ENCODE measurements at regions not wholly inside any gene's neighbourhood (a gene's known extent, or its start where the extent isn't known, plus 50 kb on each side); places are given as distances from the start of the nearest gene placed in this dataset.

DNA sequence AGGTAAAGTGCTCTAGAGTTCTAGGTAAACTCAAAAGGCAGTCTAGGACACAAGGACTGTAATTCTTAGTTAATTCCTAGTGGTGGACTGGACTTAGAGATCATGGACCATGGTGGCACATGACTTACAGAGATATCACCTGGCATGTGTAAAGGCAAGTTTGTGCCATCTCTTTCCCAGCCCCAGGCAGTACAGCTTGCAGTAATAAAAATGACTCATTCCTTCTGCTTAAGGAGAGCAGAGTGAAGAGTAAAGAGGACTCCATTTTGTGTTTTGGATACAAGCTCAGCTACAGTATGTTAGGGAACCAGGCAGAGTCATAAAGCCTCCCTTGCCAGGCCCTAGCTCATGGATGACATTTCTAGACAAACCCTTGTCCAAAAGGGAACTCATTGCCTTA, 629.9 kb downstream of the JRKL start:
- no peak for DNase-seq (ENCODE audit: low read depth)
- TF ChIP-seq, protein P1, sequence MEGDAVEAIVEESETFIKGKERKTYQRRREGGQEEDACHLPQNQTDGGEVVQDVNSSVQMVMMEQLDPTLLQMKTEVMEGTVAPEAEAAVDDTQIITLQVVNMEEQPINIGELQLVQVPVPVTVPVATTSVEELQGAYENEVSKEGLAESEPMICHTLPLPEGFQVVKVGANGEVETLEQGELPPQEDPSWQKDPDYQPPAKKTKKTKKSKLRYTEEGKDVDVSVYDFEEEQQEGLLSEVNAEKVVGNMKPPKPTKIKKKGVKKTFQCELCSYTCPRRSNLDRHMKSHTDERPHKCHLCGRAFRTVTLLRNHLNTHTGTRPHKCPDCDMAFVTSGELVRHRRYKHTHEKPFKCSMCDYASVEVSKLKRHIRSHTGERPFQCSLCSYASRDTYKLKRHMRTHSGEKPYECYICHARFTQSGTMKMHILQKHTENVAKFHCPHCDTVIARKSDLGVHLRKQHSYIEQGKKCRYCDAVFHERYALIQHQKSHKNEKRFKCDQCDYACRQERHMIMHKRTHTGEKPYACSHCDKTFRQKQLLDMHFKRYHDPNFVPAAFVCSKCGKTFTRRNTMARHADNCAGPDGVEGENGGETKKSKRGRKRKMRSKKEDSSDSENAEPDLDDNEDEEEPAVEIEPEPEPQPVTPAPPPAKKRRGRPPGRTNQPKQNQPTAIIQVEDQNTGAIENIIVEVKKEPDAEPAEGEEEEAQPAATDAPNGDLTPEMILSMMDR (IDR thresholded peaks at IDR 0.05; ENCODE audit: insufficient read depth, low read length, poor library complexity, severe bottlenecking) = no peak

DNA sequence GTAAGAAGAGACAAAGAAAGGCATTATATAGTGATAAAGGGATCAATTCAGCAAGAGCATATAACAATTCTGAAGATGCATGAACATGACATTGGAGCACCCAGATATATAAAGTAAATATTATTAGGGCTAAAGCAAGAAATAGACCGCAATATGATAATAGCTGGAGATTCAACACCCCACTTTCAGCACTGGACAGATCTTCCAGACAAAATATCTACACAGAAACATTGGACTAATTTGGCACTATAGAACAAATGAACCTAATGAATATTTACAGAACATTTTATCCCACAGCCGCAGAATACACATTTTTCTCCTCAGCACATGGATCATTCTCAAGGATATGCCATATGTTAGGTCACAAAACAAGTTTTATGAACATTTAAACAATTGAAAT, 633.1 kb downstream of the JRKL start:
- no peak for DNase-seq (ENCODE audit: low read depth)
- H3K4me3 ChIP-seq (ENCODE audit: low read depth, low read length) = no peak overlapping the region
- no peaks in the 10 kb centered on the region for H3K36me3 ChIP-seq (ENCODE audit: control insufficient read depth, insufficient read depth, low read length)
- no peaks in the 10 kb centered on the region for H3K27me3 ChIP-seq (ENCODE audit: control insufficient read depth, insufficient read depth, low read length)
- TF ChIP-seq, protein P1 (IDR thresholded peaks at IDR 0.05; ENCODE audit: insufficient read depth, low read length, poor library complexity, severe bottlenecking) = no peak

More for the DNA sequence above, 629.9 kb downstream of the JRKL start:
- no peak overlapping the region for H3K4me3 ChIP-seq (ENCODE audit: low read depth, low read length)
- H3K36me3 ChIP-seq (ENCODE audit: control insufficient read depth, insufficient read depth, low read length) = no peaks in the 10 kb centered on the region
- no peaks in the 10 kb centered on the region for H3K27me3 ChIP-seq (ENCODE audit: control insufficient read depth, insufficient read depth, low read length)

DNA sequence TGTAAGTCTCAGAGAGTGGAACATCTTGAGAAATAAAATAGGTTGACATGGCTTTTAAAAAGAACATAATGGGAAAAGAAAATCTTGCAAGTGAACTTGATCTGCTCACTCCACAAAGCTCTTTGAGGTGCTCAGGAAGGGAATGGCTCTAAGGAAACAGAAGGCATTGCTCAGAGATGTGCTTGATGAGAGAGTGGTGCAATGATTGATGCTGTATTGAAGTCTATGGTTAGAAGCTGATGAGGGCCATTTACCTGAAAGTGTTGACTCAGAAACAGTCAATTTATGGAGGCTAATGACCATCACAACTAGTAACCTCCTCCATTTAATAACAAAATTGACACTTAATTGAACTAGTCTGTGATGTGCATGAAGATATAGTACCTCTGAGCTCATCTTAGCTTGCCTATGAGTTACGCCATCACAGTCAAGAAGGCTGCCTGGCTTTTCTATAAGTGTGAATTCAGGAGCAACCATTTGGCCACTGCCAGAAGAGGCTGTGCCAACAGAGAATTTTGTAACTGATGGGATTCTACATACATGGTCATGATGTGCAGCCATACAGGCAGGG, 639.1 kb downstream of the JRKL start:
- TF ChIP-seq, protein P1 (IDR thresholded peaks at IDR 0.05; ENCODE audit: insufficient read depth, low read length, poor library complexity, severe bottlenecking) = no peak
- Histone ChIP-seq H3K36me3 (ENCODE audit: control insufficient read depth, insufficient read depth, low read length) (no peaks in the 10 kb centered on the region), H3K4me3 (ENCODE audit: low read depth, low read length) (no peak overlapping the region), H3K27me3 (ENCODE audit: control insufficient read depth, insufficient read depth, low read length) (no peaks in the 10 kb centered on the region)
- DNase-seq (ENCODE audit: low read depth) = no peak

DNA sequence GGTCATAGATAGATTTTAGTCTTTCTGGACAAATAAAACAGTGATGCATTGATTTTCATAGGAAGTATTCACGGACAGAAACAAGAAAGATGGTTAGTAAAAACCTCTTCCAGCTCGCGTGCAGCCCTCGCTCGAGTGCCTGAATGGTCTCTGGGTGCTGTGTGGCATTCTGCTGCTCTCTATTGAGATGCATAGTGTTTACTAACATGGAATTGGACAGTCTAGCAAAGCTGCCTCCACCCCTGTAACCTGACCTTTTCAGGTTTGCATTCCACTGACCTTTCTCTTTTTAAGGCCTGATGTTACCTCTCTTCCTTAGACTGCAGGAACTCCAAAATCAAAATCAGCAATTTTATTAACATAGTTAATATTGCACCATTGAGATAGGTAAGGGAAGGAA, 643.4 kb downstream of the JRKL start:
- TF ChIP-seq, protein P1 (IDR thresholded peaks at IDR 0.05; ENCODE audit: insufficient read depth, low read length, poor library complexity, severe bottlenecking) = no peak

DNA sequence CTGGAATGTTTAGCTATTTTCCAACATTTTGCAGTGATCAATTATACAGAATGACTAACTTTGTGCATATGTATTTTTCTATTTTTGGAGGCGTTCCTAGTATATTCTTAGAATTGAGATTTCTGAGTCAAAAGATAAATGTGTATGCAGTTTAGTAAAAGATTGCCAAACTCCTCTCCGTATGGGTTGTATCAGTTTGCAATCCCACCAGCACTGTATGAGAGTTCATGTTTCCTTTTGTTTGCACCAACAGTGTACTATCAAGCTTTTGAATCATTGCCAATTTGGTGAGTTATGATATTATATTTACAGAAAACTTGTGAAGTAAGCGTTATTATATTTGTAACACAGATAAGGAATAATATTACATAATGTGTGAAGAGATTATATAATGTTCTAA, 658.7 kb downstream of the JRKL start:
- H3K36me3 ChIP-seq (ENCODE audit: control insufficient read depth, insufficient read depth, low read length) = no peaks in the 10 kb centered on the region
- DNase-seq (ENCODE audit: low read depth) = no peak
- TF ChIP-seq, protein P1 (IDR thresholded peaks at IDR 0.05; ENCODE audit: insufficient read depth, low read length, poor library complexity, severe bottlenecking) = no peak
- H3K4me3 ChIP-seq (ENCODE audit: low read depth, low read length) = no peak overlapping the region
- no peaks in the 10 kb centered on the region for H3K27me3 ChIP-seq (ENCODE audit: control insufficient read depth, insufficient read depth, low read length)

More for the DNA sequence above, 643.4 kb downstream of the JRKL start:
- no peaks in the 10 kb centered on the region for H3K36me3 ChIP-seq (ENCODE audit: control insufficient read depth, insufficient read depth, low read length)
- no peak for DNase-seq (ENCODE audit: low read depth)
- no peak overlapping the region for H3K4me3 ChIP-seq (ENCODE audit: low read depth, low read length)
- H3K27me3 ChIP-seq (ENCODE audit: control insufficient read depth, insufficient read depth, low read length) = no peaks in the 10 kb centered on the region

DNA sequence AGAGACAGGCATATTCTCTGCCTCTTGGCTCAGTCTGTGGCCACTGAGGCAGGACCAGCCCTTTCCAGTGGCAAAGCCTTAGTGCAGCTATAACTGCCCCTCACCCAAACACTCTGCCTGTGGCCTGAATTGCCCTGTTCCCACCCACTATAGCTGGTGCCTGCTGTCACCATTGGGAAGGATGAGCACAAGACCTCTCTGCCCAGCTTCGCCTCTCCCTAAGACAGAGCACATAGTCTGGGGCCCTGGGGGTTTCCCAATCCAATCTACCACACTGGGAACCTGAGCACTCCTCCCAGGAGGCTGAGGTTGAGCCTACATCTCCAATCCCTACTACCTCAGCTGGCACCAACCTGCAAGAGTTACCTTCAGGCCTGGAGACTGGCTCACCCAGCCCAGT, 670.4 kb downstream of the JRKL start:
- no peak for DNase-seq (ENCODE audit: low read depth)
- TF ChIP-seq, protein P1 (IDR thresholded peaks at IDR 0.05; ENCODE audit: insufficient read depth, low read length, poor library complexity, severe bottlenecking) = no peak
- no peaks in the 10 kb centered on the region for H3K36me3 ChIP-seq (ENCODE audit: control insufficient read depth, insufficient read depth, low read length)
- H3K27me3 ChIP-seq (ENCODE audit: control insufficient read depth, insufficient read depth, low read length) = no peaks in the 10 kb centered on the region
- no peak overlapping the region for H3K4me3 ChIP-seq (ENCODE audit: low read depth, low read length)
